Germinal center (tissue), 1 donor: ENCODE measurements at regions not wholly inside any gene's neighbourhood (a gene's known extent, or its start where the extent isn't known, plus 50 kb on each side); places are given as distances from the start of the nearest gene placed in this dataset.
A peak's percentile ranks its signal among the peaks of the same experiment; 100 is the strongest.
"Not testable (repeated sequence)": the region's sequence is repeated elsewhere in the genome, so short reads cannot be mapped to it uniquely, and the experiment has no call there.

Experiments
- DNase-seq: peaks from one replicate; pipeline ENCODE4 v3.0.0; 2012; ENCODE audit warnings: mixed read lengths, low spot score

GRCh38 chr14:96686126-96686525 is 111.1 kb upstream of the VRK1 start:
- no peak for DNase-seq

DNA sequence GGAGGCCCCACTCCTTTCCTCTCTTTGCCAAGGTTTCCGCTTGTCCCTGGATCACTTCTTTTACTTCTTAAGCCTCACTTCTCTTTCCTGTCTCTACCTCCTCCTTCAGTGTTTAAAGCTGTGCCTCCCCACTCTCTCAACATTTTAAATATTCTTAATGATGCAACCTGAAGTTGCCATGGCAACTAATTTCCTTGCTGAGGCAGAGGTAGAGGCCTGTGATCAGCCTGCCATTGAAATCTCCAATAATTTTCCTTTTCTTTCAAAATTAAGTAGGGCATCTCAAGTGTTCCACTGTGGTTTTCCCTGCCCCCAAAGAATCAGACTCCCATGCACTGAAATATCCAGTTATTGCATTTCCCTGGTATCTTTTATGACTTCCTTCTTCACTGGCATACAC is 108.6 kb upstream of the VRK1 start:
- DNase-seq: no peak

DNA sequence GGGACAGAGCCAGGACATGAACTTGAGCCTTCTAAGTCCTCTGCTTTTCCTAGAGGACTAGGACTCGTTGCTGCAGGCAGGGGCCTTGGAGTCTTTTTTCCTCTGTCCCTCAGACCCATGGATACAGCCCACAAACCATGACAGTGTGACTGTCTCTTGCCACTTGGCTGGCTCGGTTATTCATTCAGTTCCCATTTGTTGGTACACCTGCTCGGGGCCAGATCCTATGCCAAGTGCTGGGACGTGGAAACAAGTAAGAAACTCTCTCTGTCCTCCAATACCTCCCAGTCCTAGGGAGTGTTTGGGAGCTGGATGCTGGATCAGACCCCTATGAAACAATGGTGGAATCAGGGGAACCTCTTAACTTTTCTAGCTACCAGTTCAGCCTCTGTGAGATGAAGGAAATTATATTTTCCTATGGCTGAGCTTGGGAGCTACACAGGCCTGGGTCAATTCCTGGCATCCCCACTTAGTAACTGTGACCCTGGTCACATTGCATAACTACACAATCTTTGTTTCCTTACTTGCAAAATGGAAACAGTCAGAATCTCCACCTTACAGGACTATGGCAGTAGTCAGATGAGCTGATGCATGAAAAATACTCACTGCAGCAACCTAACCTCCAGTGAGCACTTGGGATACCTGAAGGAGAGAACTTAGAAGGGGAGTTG is 106.3 kb upstream of the VRK1 start:
- DNase-seq: no peak

- no peak for DNase-seq
Observed at GRCh38 chr14:96693252-96693820, 103.8 kb upstream of the VRK1 start.

DNA sequence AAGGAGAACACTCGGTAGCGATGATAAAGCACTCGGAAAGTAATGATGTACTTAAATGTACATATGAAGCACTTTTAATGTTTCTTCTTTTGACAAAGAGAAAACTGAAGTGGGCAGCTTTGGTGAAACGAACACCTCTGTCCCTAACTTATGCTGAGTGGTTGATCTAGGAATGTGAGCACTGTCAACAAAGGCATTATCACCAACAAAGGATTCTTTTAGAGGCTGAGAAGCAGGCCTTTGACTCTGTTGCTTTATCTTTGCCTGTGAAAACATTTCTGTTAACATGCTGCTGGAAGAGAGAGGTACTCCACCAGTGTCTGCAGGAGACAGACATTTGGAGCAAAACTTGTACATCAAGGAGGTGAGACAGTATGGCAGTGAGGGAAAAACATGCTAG is 103.2 kb upstream of the VRK1 start:
- no peak for DNase-seq

DNA sequence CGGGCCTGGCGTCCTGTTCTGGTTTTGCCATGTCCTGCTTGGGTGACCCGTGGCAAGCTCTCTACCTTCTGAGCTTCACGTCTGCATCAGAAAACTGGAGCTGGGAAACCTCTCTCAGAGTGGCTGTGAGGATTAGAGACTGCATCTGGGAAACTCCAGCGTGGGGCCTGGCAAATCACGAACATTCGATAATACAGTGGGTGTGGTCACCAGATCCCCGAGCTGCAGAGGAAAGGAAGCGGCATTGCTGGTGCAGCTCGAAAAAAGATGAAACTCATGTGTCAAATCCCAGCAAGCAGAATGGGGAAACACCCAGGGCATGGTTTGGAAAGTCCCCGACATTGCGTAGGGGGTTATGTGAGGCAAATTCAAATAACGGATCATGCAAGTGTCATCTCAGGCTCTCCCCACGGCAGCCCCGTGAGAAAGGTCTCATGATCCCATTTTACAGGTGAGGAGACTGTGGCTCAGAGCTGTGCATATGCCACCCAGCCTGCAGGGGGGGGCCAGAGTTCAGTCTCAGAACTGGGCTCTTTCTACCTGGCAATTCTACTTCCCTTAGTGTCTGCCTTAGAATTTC is 98.1 kb upstream of the VRK1 start:
- DNase-seq: peak; percentile 31

- DNase-seq: no peak
Observed at GRCh38 chr14:96699666-96700065, 97.5 kb upstream of the VRK1 start.

- no peak for DNase-seq
Observed at GRCh38 chr14:96702831-96703230, 94.4 kb upstream of the VRK1 start.

DNA sequence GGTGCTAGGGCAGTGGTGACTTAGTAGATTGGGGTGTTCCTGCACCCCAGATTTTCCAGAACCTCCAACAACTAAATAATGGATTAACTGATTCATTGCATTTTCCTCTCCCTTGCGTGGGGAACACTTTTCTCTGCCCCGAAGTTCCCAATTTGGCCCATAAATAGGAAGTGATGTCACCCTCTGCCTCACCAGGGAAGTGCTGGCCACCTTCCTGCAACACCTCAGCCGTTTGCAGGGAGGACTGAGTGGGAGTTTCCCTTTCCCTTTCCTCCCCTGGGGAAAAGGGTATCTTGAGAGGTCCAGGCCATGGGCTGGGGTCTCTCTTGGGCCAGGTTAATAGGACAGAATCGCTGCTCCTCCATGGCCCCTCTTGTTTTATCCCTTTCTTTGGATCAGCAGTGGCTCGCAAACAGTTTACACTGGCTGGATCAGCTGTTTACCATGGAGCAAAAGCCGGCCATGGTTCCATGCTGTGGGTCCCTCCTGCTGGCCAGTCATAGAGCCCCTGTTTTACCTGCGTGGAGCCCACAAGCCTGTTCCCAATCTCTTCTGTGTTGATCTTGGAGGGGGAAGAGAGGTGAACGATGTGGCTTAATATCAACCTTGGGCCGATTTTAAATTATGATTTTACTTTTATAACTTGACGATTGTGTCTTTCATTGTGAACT is 91.6 kb upstream of the VRK1 start:
- DNase-seq: no peak

GRCh38 chr14:96706893-96707292 is 90.3 kb upstream of the VRK1 start:
- DNase-seq: no peak

DNA sequence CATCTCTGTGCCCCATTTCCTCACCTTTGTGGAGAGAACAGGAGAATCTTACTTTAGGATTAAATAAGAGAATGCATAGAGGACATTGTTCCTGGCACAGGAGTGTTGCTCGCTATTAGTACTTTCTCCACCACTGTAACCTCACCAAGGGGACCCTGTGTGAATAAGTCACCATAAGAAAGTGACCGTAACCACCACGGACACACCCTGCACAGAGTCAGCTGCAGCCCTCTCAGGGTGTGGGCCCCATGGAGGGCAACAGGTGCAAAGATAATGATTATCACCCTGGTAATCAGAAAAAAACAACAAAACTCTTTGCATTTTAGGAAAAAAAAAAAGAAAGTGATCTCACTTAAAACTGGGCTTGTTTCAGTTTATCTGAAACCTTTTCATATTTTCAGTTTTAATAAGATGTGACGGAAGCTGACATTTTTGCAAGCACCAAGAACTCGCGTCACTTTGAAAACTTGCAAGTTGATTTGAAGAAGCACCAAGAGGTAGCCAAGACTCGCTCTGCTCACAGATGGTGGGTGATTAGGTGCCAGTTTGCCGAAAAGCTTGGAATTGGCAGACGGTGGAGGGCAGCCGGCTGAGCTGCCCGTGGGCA is 87.0 kb upstream of the VRK1 start:
- DNase-seq: no peak

DNA sequence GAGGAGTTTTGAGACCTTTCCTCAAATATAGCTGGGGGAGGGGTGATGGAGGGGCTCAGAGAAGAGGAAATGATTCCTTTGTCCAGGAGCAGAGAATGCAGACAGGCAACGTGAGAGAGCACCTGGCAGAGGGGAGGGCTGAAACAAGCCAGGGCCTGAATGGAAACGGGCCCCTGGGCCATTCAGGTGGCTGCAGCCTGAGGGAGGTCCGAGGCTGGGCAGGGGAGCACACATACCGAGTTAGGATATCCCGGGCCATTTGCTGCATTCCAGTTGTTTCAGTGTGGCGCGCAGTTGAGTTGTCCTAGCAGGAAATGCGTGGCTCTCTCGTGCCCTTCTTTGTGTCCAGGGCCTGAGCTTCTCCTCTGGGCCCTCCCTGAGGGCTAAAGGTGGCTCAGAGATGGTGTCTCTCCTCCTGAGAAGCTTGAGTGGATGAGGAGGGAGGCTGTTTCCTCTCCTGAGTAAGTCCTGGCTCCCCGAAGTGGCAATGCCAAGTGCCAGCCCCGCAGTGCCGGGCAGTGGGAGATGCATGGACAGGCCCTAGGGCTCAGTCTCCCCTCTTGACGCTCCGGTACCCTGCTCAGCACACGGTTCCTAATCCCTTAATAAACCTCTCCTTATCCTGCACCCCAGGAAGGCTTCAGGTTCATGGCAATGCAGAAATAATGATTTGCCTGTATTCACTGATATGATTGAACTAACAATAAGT is 85.5 kb upstream of the VRK1 start:
- no peak for DNase-seq

DNA sequence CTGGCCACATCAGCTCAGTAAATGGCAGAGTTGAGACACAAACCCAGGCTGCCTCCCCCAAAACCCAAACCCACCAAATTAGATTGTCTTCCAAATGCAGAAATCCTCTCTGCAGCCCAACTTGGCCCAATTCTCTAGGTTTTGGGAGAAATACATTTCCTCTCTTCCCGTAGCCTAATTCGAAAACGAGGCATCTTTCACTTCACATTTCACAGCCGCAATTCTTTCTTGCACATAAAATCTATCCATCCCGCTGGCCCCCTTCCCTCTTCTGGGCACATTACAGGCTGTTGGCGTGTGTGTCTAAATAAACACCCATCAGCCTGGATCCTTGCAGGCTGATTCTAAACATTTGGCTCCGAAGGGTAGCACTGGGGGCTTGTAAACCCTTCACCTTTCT is 83.8 kb upstream of the VRK1 start:
- no peak for DNase-seq

DNA sequence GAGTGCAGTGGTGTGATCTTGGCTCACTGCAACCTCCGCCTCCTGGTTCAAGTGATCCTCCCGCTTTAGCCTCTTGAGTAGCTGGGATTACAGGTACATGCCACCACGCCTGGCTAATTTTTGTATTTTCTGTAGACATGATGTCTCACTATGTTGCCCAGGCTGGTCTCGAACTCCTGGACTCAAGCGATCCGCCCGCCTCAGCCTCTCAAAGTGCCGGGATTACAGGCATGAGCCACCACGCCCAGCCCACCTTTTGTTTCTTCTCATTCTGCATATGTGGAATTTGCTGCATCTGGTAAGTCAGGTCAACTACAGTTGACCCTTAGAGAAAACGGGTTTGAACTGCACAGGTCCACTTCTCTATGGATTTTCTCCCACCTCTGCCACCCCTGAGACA is 82.6 kb upstream of the VRK1 start:
- DNase-seq: not testable (repeated sequence)

DNA sequence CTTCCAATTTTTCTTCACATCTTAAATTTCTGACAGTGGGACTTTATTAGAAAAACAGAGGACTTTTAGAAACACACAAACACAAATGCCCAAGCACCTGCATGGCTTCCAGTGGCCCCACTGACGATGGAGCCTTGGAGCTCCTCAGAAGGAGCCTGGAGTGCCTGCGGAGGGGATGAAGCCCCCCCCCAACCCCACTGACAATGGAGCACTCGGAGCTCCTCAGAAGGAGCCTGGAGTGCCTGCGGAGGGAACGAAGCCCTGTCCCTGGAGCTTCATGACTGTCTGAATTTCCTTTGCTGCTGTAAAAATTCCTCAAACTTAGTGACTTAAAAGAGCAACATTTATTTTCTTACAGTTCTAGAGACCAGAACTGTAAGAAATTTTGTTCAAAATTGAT is 80.1 kb upstream of the VRK1 start:
- no peak for DNase-seq

DNA sequence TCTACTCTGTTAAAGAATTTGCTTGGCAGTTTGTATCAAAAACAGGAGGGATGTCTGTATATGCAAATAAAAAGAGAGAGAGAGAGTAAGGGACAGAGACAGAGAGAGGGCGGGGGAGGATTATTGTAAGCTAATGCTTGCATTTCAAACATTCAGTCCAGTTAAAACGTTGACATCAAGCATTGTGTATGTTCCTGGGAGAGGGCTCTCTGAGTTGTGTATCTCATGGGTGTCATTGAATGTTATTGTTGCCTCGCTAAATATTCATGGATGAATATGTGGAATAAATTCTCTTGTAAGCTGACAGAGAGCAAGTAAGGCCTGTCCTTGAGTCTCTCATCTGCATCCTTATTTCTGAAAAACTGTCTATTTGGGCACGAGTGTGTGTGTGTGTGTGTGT is 78.8 kb upstream of the VRK1 start:
- DNase-seq: no peak

GRCh38 chr14:96720702-96721101 is 76.5 kb upstream of the VRK1 start:
- DNase-seq: not testable (repeated sequence)

GRCh38 chr14:96722736-96723135 is 74.4 kb upstream of the VRK1 start:
- no peak for DNase-seq

DNA sequence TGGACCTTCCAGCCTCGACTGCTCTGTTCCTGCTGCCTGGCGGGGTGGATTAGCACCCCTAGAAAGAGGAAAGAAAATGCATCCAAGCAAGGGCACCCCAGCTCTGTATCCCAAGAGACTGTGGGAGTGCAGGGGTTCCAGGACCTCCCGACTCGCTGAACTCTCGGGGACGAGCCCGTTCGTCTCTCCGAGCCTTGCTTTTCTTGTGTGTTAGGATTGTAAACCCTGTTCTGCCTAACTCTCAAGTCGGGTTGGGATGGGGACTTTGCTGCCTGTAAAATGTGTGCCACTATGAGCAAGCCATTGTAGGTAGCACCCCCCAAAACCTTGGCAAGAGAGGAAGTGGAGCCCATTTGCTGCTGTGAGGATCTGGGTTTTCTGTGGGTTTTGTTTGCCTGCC is 73.2 kb upstream of the VRK1 start:
- no peak for DNase-seq

GRCh38 chr14:96725232-96725631 is 72.0 kb upstream of the VRK1 start:
- DNase-seq: no peak

DNA sequence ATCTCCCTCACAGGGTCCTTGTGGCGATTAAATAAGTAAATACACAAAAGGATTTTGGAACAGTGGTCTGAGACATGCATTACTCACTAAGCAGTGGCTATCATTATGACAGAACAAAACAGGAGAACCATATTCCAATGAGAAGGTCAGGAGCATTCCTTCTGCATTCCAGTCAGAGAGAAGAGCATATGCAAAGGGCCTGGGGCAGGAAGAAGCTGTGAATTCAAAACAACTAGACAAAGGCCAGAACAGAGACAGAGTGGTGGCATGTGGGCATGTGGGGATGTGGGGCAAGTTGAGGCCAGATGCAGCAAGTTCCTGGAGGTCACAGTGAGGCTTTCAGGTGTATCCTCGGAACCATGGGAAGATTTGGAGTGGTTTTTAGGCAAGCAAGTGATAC is 70.1 kb upstream of the VRK1 start:
- DNase-seq: no peak

GRCh38 chr14:96727491-96727890 is 69.7 kb upstream of the VRK1 start:
- DNase-seq: no peak
